ENCODE measurements at regions not wholly inside any gene's neighbourhood (a gene's known extent, or its start where the extent isn't known, plus 50 kb on each side); places are given as distances from the start of the nearest gene placed in this dataset.
A peak's percentile ranks its signal among the peaks of the same experiment; 100 is the strongest.
"Not testable (repeated sequence)": the region's sequence is repeated elsewhere in the genome, so short reads cannot be mapped to it uniquely, and the experiment has no call there.

- DNase-seq, result no peak
Observed at GRCh38 chr16:17977260-17977659, 359.3 kb downstream of the NPIPA8 start.

DNA sequence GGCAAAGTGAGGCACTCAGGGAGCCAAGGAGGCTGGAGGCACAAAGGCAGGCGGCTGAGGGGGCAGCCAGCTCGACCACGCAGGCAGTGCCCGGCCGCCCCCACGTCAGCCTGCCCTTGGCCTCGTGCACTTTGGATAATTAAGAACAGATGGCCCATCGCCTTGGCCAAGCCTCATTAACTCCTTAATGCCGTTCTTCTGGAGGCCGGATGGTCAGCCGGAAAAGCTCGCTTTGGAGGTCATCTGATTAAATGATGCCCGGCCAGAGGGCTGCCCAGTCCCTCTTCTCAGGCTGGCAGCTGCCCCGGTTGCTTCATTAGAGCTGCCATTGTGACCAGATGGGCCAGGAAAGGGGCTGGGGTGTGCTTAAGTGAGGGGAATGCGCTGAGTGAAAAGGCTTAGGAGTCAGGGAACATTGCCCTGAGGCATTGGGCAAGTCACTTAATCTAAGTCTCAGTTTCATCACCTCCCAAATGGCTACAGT is 364.0 kb downstream of the NPIPA8 start:
- DNase-seq, result no peak

DNA sequence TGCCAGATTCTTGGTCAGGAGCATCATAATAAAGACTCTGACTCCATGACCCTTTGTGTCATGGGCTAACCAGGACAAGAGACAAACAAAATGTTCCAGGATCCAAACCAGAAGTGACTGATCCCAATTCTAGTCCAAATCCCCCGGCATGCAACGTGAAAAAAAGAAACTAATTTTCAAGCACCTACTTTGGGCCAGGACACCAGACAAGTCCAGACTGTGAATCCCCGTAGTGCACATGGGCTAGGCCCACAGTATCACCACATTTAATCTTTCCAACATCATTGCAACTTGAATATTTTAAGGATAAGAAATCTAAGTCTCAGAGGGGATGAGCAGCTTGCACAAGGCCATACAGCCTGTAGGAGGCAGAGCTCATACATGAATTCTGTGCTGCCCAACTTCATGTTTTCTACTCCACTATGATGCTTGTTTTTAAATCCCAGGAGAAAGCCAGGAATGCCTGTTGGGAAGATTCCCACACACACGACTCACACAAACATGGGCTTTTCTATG is 365.7 kb downstream of the NPIPA8 start:
- DNase-seq, result no peak

GRCh38 chr16:17970157-17970765 is 366.3 kb downstream of the NPIPA8 start:
- no peak for DNase-seq

DNA sequence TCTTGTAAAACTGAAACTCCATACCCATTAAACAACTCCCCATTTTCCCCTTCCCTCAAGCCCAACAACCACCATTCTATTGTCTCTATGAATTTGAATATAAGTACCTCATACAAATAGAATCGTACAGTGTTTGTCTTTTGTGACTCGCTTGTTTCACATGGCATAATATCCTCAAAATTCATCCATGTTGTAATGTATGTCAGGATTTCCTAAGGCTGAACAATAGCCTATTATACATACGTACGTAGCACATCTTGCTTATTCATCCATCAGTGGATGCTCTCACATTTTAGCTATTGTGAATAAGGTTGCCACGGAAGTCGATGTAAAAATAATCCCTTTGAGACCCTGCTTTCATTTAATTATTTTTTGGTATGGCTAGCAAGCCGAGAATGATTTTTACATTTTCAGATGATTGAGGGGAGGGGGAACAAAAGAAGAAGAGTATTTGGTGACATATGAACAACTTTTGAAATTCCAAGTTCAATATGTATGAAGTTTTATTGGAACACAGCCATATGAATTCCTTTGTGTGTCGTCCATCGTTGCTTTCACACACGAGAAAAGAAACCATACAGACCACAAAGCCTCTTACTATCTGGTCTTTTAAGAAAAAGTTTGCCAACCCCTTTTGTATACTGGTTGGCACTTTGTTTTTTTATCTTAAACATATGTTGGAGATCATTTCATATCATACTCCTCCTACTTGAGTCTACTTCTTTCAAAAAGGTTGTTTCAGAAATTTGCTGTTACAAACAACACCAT is 371.2 kb downstream of the NPIPA8 start:
- DNase-seq, result no peak

DNA sequence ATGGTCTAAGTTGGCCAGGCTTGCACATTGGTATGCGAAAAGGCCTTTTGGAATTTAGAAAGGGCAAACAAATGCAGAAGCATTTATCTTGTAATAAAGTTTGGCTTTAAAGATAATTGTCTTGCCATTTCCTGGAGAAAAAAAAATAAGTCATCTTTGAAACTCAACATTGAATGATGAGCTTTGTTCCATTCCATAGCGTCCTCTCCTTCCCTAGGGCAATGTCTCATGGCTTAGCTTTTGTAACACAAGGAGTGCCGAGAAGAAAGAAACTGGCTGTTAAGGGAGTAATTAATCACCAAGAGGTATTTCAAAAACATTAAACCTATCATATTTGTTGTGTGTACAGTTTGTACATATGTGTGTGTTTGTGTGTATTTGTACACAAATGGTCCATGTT is 372.3 kb downstream of the NPIPA8 start:
- no peak for DNase-seq

- DNase-seq, result no peak
Observed at GRCh38 chr16:17963185-17963836, 373.2 kb downstream of the NPIPA8 start.

- no peak for DNase-seq
Observed at GRCh38 chr16:17962726-17963125, 373.8 kb downstream of the NPIPA8 start.

GRCh38 chr16:17961822-17962221 is 374.7 kb downstream of the NPIPA8 start:
- not testable (repeated sequence) for DNase-seq

GRCh38 chr16:17951378-17951777 is 385.2 kb downstream of the NPIPA8 start:
- DNase-seq, result no peak

DNA sequence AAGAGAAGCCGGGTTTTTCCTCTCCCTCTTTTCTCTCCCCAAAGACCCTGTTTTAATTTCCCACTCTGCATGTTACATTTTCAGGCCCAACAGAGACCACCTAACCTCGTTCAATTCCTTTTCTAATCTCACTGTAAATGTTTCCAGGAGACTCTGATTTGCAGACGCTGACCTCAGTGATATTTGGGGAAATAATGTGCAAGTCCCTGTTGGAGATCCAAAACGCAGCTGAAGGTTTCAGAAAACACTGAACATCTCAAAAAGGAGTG is 386.6 kb downstream of the NPIPA8 start:
- no peak for DNase-seq

DNA sequence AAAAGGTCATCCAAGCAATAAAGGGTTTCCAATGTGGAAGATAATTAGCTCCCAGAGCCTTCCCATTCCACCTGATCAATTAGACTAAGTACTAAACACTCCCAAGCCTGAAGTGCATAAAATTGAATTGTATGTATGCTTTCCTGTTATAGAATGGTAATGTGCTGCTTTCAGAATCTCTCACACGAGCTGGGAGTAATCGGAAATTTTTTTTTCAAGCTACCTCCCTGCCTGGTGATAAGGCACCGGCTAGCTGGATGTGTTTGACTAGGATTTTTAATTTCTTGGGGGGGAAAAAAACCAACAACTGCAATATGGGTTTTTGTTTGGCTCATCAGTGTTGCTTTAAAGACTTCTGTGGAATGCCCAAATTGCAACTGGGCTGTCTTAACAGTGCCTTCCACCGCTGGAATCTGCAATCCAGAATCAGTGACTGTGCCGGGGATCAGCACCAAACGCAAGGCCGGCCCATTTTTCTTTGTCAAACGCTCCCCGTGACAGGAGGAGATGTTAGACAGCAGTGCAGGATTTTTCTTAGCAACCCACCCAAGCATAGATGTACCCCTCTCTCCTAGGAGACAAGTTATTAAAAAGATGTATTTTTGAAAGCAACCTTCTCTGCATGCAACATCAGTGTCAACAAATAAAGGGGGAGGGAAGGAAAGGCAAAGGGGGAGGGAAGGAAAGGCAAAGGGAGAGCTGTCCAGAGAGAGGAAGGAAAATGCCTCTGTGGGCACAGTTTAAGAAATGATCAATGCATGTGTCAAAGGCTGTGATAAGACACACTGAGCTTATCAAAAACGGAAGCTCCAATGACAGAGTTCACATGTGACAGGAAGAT is 387.2 kb downstream of the NPIPA8 start:
- peak in 1 of 3 experiments; percentile 36 for DNase-seq

DNA sequence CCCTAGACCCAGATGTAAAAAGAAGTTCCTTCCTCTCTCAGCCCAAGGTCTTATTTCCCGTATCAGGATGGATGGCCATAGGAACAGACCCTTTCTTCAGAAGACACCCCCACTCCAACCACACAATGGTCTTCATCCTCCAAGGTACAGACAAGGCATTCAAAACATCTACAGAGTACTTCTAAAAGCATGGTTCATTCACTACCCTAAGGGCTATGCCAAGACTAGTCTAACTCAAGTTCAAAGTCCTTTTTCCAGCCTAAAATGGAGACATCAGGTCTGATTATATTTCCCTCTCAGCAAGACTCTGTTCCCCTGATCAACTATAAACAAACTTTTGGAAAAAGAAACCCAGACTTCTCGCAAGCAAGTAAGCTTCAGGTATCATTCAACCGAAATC is 388.9 kb downstream of the NPIPA8 start:
- no peak for DNase-seq

GRCh38 chr16:17947165-17947564 is 389.4 kb downstream of the NPIPA8 start:
- DNase-seq, result no peak

DNA sequence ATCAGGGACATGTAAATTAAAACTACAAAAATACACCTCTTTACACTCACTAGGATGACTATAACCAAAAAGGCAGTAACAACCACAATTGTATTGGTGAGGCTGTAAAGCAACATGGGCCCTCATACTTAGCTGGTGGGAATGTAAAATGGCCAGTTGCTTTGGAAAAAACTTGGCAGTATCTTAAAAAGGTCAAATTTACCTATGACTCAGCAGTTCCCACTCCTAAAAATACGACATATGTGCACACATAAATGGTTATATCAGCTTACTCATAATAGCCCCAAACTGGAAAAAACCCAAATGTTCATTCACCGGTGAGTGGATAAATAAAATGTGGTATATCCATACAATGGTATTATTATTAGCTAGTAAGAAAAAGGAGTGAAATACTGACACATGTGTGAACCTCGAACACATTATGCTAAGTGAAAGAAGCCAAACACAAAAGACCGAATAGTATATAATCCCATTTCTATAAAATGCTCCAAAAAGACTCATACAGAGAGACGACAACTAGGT is 391.4 kb downstream of the NPIPA8 start:
- DNase-seq, result no peak

DNA sequence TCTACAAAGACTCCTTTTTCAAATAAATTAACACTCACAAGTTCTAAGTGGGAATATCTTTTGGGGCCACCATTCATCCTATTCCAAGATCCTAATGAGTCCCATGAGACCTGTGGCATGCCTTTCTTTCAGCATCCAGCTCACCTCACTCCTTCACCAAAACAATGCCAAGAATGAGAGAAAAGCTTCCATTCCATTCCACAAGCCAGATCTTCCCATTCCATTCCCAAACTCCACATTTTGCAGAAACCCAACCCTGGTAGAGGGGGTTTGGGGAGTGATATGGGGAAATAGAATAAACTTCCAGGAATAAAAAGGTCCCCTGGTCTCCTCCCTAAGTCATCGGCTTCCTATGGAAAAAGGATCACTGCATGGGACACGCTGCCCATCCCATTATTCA is 392.2 kb downstream of the NPIPA8 start:
- DNase-seq, result no peak

- DNase-seq, result no peak
Observed at GRCh38 chr16:17942067-17942466, 394.5 kb downstream of the NPIPA8 start.

DNA sequence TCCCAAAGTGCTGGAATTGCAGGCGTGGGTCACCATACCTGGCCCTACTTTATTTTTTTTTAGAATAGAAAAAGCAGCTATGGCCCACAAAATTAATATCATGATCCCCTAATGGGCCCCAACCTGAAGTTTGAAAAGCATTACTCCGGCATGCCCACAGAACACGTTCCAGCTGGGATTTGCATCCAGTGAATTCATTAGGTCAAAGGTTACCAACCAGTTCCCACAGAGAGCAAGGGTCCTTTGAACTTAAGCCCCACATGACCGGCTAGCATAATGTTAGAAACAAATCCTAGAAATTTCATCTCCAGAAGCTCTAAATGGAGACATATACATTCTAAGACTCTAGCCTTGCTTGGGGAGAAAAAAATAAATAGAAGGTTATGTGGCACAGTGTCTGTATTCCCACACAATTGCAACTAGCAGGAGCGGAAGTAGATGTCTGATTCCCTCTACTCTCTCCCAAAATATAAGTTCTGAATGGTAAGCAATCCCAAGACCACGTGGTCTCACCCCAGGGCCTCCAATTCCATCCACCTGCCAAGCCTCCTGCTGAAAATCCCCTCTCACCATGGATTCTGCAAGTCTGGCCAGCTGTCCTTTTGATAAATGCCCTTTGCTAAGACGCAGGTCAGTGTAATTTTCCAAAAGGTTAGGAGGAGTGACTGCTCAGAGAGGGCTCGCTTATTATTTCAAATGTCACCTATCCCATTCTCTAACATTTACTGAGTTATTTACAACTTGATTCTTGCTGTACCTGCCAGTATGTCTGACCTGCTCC is 395.8 kb downstream of the NPIPA8 start:
- peak in 2 of 3 experiments; percentile 10 to 48 for DNase-seq

GRCh38 chr16:17939723-17940122 is 396.8 kb downstream of the NPIPA8 start:
- no peak for DNase-seq

DNA sequence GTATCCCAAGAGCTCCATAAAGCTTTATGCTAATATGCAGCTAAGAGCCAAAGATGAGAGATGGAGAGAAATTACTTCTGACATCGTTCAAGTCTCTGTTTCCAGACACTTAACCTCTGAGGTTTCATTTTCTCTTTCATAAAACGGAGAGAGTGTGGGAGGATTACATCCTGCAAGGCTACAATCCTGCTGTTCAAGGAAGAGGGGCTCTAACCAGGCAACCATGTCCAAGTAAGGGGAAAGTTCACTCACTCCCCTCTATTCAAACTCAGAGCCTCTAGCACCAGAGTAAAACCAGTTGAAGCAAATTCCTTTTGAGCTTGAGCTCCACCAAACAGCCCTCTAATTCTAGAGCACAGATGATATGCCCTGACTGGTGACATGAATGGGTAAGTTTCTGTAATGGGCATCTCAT is 397.4 kb downstream of the NPIPA8 start:
- peak in 1 of 3 experiments; percentile 0 for DNase-seq

- no peak for DNase-seq
Observed at GRCh38 chr16:17938546-17938945, 398.0 kb downstream of the NPIPA8 start.

Measured in NCI-H1417 (cell line).